Ovary (tissue), 7 donors: ENCODE measurements at regions not wholly inside any gene's neighbourhood (a gene's known extent, or its start where the extent isn't known, plus 50 kb on each side); places are given as distances from the start of the nearest gene placed in this dataset.

ENCODE experiments used
- DNase-seq, 5 donors: peaks; one replicate each; pipeline ENCODE4 v3.0.0-alpha.2; 2019 to 2020
- H3K27ac ChIP-seq, 2 donors: fragments of 200-600 bp; one replicate each; pipeline versions ENCODE4 v1.5.1 to v1.8.0; 2019 to 2022
- H3K27me3 ChIP-seq: fragments of 200-600 bp; one replicate; pipeline ENCODE4 v1.8.0; 2022
- H3K36me3 ChIP-seq: fragments of 200-600 bp; sonication (generic); one replicate; pipeline ENCODE4 v1.5.1; 2019
- H3K4me1 ChIP-seq: one replicate; pipeline ENCODE4 v1.8.1; 2013; ENCODE audit warnings: mild to moderate bottlenecking, moderate library complexity; ENCODE audit not compliant: insufficient read depth
- H3K4me3 ChIP-seq: fragments of 200-600 bp; sonication (generic); one replicate; pipeline ENCODE4 v1.5.1; 2017
- H3K9me3 ChIP-seq, 2 donors: fragments of 200-600 bp in 1 of 2; sonication (generic) in 1 of 2; one replicate each; pipeline versions ENCODE4 v1.5.1 to v1.8.1; 2013 to 2019; ENCODE audit warnings: mild to moderate bottlenecking in 1 of 2, moderate library complexity in 1 of 2
- CTCF ChIP-seq, 3 donors: fragments of 450-650 bp in 2 of 3; fragments of 200-600 bp in 1 of 3; IDR thresholded peaks; one replicate each; pipeline versions ENCODE4 v1.5.1 to v1.8.0; 2016 to 2022; ENCODE audit warnings: antibody characterized with exemption in 3 of 3, mild to moderate bottlenecking in 1 of 3
- EP300 ChIP-seq: sonication (generic); formaldehyde crosslinking; IDR thresholded peaks from one replicate; pipeline ENCODE4 v1.6.1; 2017; ENCODE audit warnings: antibody characterized with exemption
- POLR2A ChIP-seq: fragments of 450-650 bp; IDR thresholded peaks from one replicate; pipeline ENCODE4 v1.6.1; 2017; ENCODE audit warnings: antibody characterized with exemption, mild to moderate bottlenecking, moderate library complexity
- WGBS, 3 donors: extraction: QIAGEN DNeasy Blood & Tissue Kit in 1 of 3; methylation state at CpG; one replicate each; pipeline versions ENCODE4 v1.1.5 to v1.1.7; 2013 to 2017; 5-methylcytosine and 5-hydroxymethylcytosine counted together
- intact Hi-C, 4 donors: fragments of 100-400 bp; cut with DNase I; formaldehyde crosslinking; loops; one replicate each; pipeline versions ENCODE4 v1.11.0 to v1.15.1; 2022 to 2023
- donor health status: DM: no; HTN: no; CAD: no; lungs with moderate emphysema.
- donor health status: DM: no; HTN: no; CAD: no.
- donor health status: Bipolar disorder and iron deficiency.
- donor health status: DM: no; HTN: no; CAD: no.
- donor health status: DM: yes; HTN: yes; CAD: no.

- Histone ChIP-seq H3K36me3 (no peaks in the 10 kb centered on the region), H3K4me1 (no peaks in the 10 kb centered on the region), H3K27me3 (no peaks in the 10 kb centered on the region), H3K27ac (no peak overlapping the region), H3K9me3 (no peaks in the 10 kb centered on the region), H3K4me3 (no peak overlapping the region)
- intact Hi-C loops = no loop called here
- no peak for DNase-seq
- TF ChIP-seq EP300 = no peak
- TF ChIP-seq POLR2A = no peak
- TF ChIP-seq CTCF (IDR thresholded peaks at IDR 0.05) = no peak
Measured at GRCh38 chr4:105042451-105042850, 104.2 kb upstream of the TET2 start.

DNA sequence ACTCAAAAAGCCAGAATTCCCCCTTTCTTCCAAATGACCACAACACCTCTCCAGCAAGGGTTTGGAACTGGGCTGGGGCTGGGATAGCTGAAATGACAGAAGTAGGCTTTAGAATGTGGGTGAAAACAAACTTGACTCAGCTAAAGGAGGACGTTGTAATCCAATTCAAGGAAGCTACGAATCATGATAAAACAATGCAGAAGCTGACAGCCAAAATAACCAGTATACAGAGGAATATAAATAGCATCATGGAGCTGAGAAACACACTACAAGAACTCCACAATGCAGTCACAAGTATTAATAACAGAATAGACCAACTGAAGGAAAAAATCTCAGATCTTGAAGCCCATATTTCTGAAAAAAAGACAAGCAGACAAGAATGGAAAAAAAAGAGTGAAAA, 95.8 kb upstream of the TET2 start:
- intact Hi-C loops = no loop called here
- no peaks in the 10 kb centered on the region for H3K9me3 ChIP-seq
- H3K4me3 ChIP-seq = no peak overlapping the region
- no peak for DNase-seq
- 50 to 55% (median 50%) methylated on average over 2 of the region's 2 CpGs for WGBS, 3 donors
- H3K36me3 ChIP-seq = no peaks in the 10 kb centered on the region
- H3K27ac ChIP-seq = no peak overlapping the region
- no peaks in the 10 kb centered on the region for H3K27me3 ChIP-seq
- no peak for TF ChIP-seq CTCF (IDR thresholded peaks at IDR 0.05)
- no peak for TF ChIP-seq POLR2A
- TF ChIP-seq EP300 = no peak
- H3K4me1 ChIP-seq = no peaks in the 10 kb centered on the region

DNA sequence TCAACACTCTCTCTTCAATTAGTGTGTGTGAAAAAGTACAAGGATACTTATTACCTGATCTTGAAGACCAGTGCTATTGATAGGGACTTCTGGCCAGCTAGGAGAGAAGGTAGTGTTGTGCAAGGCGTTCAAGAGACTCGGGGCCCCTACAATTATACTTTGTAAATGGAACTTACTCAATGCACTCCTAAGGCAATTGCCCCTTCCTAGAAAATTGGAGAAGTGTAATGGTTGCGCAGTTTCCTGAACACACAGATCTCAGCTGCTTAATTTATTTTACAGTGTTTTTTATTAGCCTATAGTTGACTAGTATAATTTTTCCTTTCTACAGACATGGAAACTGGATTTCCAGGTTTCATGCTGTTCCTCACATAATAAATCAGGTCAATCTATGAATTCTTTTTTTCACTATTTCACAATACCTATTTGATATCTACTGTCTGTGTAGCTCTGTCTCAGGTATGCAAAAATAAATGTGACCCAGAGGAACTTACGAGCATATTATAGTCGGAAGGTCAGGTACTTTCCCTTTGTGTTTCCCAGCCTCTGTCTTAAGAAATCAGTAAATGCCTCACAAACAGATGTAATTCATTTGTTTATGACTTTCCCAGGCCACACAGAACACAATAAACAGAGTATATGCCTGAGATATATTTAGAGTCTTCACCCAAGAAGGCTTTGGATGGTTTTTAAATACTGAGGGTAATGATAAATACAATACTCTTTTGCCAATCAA, 89.1 kb upstream of the TET2 start:
- no peak for TF ChIP-seq POLR2A
- TF ChIP-seq CTCF (IDR thresholded peaks at IDR 0.05) = no peak
- no peak for TF ChIP-seq EP300
- H3K27me3 ChIP-seq = no peaks in the 10 kb centered on the region
- H3K36me3 ChIP-seq = no peaks in the 10 kb centered on the region
- H3K4me3 ChIP-seq = no peak overlapping the region
- H3K27ac ChIP-seq = no peak overlapping the region
- intact Hi-C loops = no loop called here
- no peak for DNase-seq
- H3K4me1 ChIP-seq = no peaks in the 10 kb centered on the region
- H3K9me3 ChIP-seq = no peaks in the 10 kb centered on the region
- WGBS, 3 donors = 92 to 95% (median 93%) methylated on average over 5 of the region's 5 CpGs

- Histone ChIP-seq H3K9me3 (no peaks in the 10 kb centered on the region), H3K4me3 (no peak overlapping the region), H3K27me3 (no peaks in the 10 kb centered on the region), H3K36me3 (no peaks in the 10 kb centered on the region), H3K4me1 (no peaks in the 10 kb centered on the region), H3K27ac (no peak overlapping the region)
- intact Hi-C loops = no loop called here
- 79 to 85% (median 82%) methylated on average over 3 of the region's 3 CpGs for WGBS, 3 donors
- no peak for DNase-seq
- TF ChIP-seq EP300 = no peak
- no peak for TF ChIP-seq CTCF (IDR thresholded peaks at IDR 0.05)
- TF ChIP-seq POLR2A = no peak
Measured at GRCh38 chr4:105058177-105058812, 88.4 kb upstream of the TET2 start.
